Tibial nerve (tissue), 4 donors: ENCODE measurements at regions not wholly inside any gene's neighbourhood (a gene's known extent, or its start where the extent isn't known, plus 50 kb on each side); places are given as distances from the start of the nearest gene placed in this dataset.

Experiments used
- DNase-seq, 2 donors: peaks; one replicate each; pipeline ENCODE4 v3.0.0-alpha.2; 2019; ENCODE audit warnings: low spot score in 2 of 2
- H3K27ac ChIP-seq, 4 donors: fragments of 200-600 bp; sonication (generic) in 3 of 4; one replicate each; pipeline ENCODE4 v1.5.1; 2017 to 2019; ENCODE audit warnings: mild to moderate bottlenecking in 1 of 4
- H3K27me3 ChIP-seq, 2 donors: fragments of 200-600 bp; sonication (generic) in 1 of 2; one replicate each; pipeline versions ENCODE4 v1.5.1 to v1.6.0; 2017 to 2019
- H3K36me3 ChIP-seq, 3 donors: fragments of 200-600 bp; sonication (generic); one replicate each; pipeline ENCODE4 v1.5.1; 2018 to 2019
- H3K4me1 ChIP-seq, 4 donors: fragments of 200-600 bp; sonication (generic) in 3 of 4; one replicate each; pipeline ENCODE4 v1.5.1; 2017 to 2019
- H3K4me3 ChIP-seq, 4 donors: fragments of 200-600 bp; sonication (generic) in 3 of 4; one replicate each; pipeline ENCODE4 v1.5.1; 2017 to 2019; ENCODE audit warnings: mild to moderate bottlenecking in 1 of 4, moderate library complexity in 1 of 4
- H3K9me3 ChIP-seq, 4 donors: fragments of 200-600 bp; sonication (generic) in 3 of 4; one replicate each; pipeline ENCODE4 v1.5.1; 2017 to 2019
- CTCF ChIP-seq, 5 experiments: fragments of 200-600 bp in 3 of 5; fragments of 450-650 bp in 2 of 5; sonication (generic) in 3 of 5; IDR thresholded peaks; one replicate each; pipeline ENCODE4 v1.5.1; 2016 to 2019; ENCODE audit warnings: antibody characterized with exemption in 5 of 5, mild to moderate bottlenecking in 3 of 5, moderate library complexity in 2 of 5
- EP300 ChIP-seq, 2 donors: sonication (generic); formaldehyde crosslinking; IDR thresholded peaks; one replicate each; pipeline ENCODE4 v1.6.1; 2017; ENCODE audit warnings: antibody characterized with exemption in 2 of 2, mild to moderate bottlenecking in 1 of 2
- POLR2A ChIP-seq, 2 donors: fragments of 450-650 bp; IDR thresholded peaks; one replicate each; pipeline ENCODE4 v1.6.1; 2017; ENCODE audit warnings: antibody characterized with exemption in 2 of 2, mild to moderate bottlenecking in 2 of 2, moderate library complexity in 2 of 2
- WGBS, 2 donors: methylation state at CpG; one replicate each; pipeline ENCODE4 v1.1.5; 2018; 5-methylcytosine and 5-hydroxymethylcytosine counted together

- no peaks in the 10 kb centered on the region for H3K4me1 ChIP-seq
- H3K27me3 ChIP-seq: no peaks in the 10 kb centered on the region
- WGBS, 2 donors: 92 to 95% methylated on average over 1 of the region's 1 CpG
- peaks cover 0 to 28% (median 6%) of the 10 kb centered on the region in 4 donors for H3K9me3 ChIP-seq
- no peak overlapping the region for H3K4me3 ChIP-seq
- DNase-seq: no peak
- TF ChIP-seq EP300 (IDR thresholded peaks at IDR 0.05) (no peak), CTCF (IDR thresholded peaks at IDR 0.05) (no peak), POLR2A (IDR thresholded peaks at IDR 0.05) (no peak)
- no peaks in the 10 kb centered on the region for H3K36me3 ChIP-seq
- H3K27ac ChIP-seq: no peak overlapping the region
Observed at GRCh38 chr10:1814556-1814955, 77.2 kb upstream of the ADARB2 start.

GRCh38 chr10:1809139-1809741 is 71.9 kb upstream of the ADARB2 start:
- no peaks in the 10 kb centered on the region for H3K27me3 ChIP-seq
- no peaks in the 10 kb centered on the region for H3K4me1 ChIP-seq
- no peak overlapping the region for H3K4me3 ChIP-seq
- DNase-seq: no peak
- WGBS, 2 donors: 92 to 93% methylated on average over 25 to 27 of the region's 27 CpGs
- H3K36me3 ChIP-seq: no peaks in the 10 kb centered on the region
- H3K27ac ChIP-seq: no peak overlapping the region
- no peak for TF ChIP-seq EP300 (IDR thresholded peaks at IDR 0.05)
- no peak for TF ChIP-seq POLR2A (IDR thresholded peaks at IDR 0.05)
- no peak for TF ChIP-seq CTCF (IDR thresholded peaks at IDR 0.05)
- peaks cover 0 to 7% (median 0%) of the 10 kb centered on the region in 4 donors for H3K9me3 ChIP-seq

- Histone ChIP-seq H3K36me3 (no peaks in the 10 kb centered on the region), H3K9me3 (peaks cover 0 to 4% (median 0%) of the 10 kb centered on the region in 4 donors), H3K27me3 (no peaks in the 10 kb centered on the region), H3K4me1 (no peaks in the 10 kb centered on the region), H3K27ac (no peak overlapping the region), H3K4me3 (no peak overlapping the region)
- WGBS, 2 donors: 88 to 91% methylated on average over 25 of the region's 25 CpGs
- TF ChIP-seq POLR2A (IDR thresholded peaks at IDR 0.05) (no peak), EP300 (IDR thresholded peaks at IDR 0.05) (no peak), CTCF (IDR thresholded peaks at IDR 0.05) (no peak)
- DNase-seq: no peak
Observed at GRCh38 chr10:1807924-1808323, 70.6 kb upstream of the ADARB2 start.

GRCh38 chr10:1807196-1807595 is 69.9 kb upstream of the ADARB2 start:
- no peak for DNase-seq
- Histone ChIP-seq H3K9me3 (peaks cover 0 to 4% (median 0%) of the 10 kb centered on the region in 4 donors), H3K4me1 (no peaks in the 10 kb centered on the region), H3K4me3 (no peak overlapping the region), H3K36me3 (no peaks in the 10 kb centered on the region), H3K27ac (no peak overlapping the region), H3K27me3 (no peaks in the 10 kb centered on the region)
- TF ChIP-seq POLR2A (IDR thresholded peaks at IDR 0.05): no peak
- no peak for TF ChIP-seq CTCF (IDR thresholded peaks at IDR 0.05)
- TF ChIP-seq EP300 (IDR thresholded peaks at IDR 0.05): no peak
- WGBS, 2 donors: 90 to 91% methylated on average over 9 of the region's 9 CpGs

GRCh38 chr10:1802413-1802812 is 65.1 kb upstream of the ADARB2 start:
- H3K9me3 ChIP-seq: peaks cover 0 to 4% (median 0%) of the 10 kb centered on the region in 4 donors
- H3K36me3 ChIP-seq: no peaks in the 10 kb centered on the region
- no peaks in the 10 kb centered on the region for H3K27me3 ChIP-seq
- no peaks in the 10 kb centered on the region for H3K4me1 ChIP-seq
- no peak overlapping the region for H3K27ac ChIP-seq
- no peak for TF ChIP-seq POLR2A (IDR thresholded peaks at IDR 0.05)
- no peak for TF ChIP-seq EP300 (IDR thresholded peaks at IDR 0.05)
- TF ChIP-seq CTCF (IDR thresholded peaks at IDR 0.05): no peak
- no peak for DNase-seq
- no peak overlapping the region for H3K4me3 ChIP-seq
- 87% methylated on average over 2 of the region's 2 CpGs for WGBS, 2 donors
